Natural killer cell (primary cell): ENCODE measurements at regions not wholly inside any gene's neighbourhood (a gene's known extent, or its start where the extent isn't known, plus 50 kb on each side); places are given as distances from the start of the nearest gene placed in this dataset.

Experiments used
- ATAC-seq, 3 donors: fragments of 150-1000 bp in 2 of 3; fragments of 200-7000 bp in 1 of 3; cut with Tn5 transposase; 1 replicate in 1 of 3; 2 replicates in 2 of 3; pipeline ENCODE4 v1.10.0; 2021; ENCODE audit warnings: mild to moderate bottlenecking in 2 of 3, moderate library complexity in 2 of 3
- DNase-seq, 2 donors: peaks; one replicate each; pipeline versions ENCODE4 v3.0.0 to v3.0.0-alpha.2; 2013 to 2021; ENCODE audit warnings: mixed read lengths in 1 of 2
- H3K27ac ChIP-seq: one replicate; pipeline ENCODE4 v1.5.1; 2013; ENCODE audit warnings: mild to moderate bottlenecking, low read length
- H3K27me3 ChIP-seq: one replicate; pipeline ENCODE4 v1.6.1; 2013; ENCODE audit warnings: low read length; ENCODE audit not compliant: control insufficient read depth, insufficient read depth
- H3K36me3 ChIP-seq: one replicate; pipeline ENCODE4 v1.6.1; 2013; ENCODE audit warnings: low read length; ENCODE audit not compliant: control insufficient read depth, insufficient read depth
- H3K4me1 ChIP-seq: one replicate; pipeline ENCODE4 v1.6.1; 2013; ENCODE audit warnings: low read length; ENCODE audit not compliant: control insufficient read depth, insufficient read depth
- H3K4me3 ChIP-seq: one replicate; pipeline ENCODE4 v1.5.1; 2013; ENCODE audit warnings: low read length
- H3K9me3 ChIP-seq: one replicate; pipeline ENCODE4 v1.6.1; 2013; ENCODE audit warnings: low read length; ENCODE audit not compliant: control insufficient read depth, insufficient read depth
- H3K27ac Mint-ChIP-seq, 2 donors: one replicate each; pipeline ENCODE4 v1.8.0; 2022; ENCODE audit warnings: mild to moderate bottlenecking in 2 of 2, mixed read lengths in 2 of 2, moderate library complexity in 1 of 2
- H3K27me3 Mint-ChIP-seq, 2 donors: one replicate each; pipeline ENCODE4 v1.8.0; 2022; ENCODE audit warnings: low read depth in 2 of 2, mixed read lengths in 2 of 2
- H3K36me3 Mint-ChIP-seq: one replicate; pipeline ENCODE4 v1.8.0; 2022; ENCODE audit warnings: mixed read lengths
- H3K4me1 Mint-ChIP-seq, 2 donors: one replicate each; pipeline ENCODE4 v1.8.0; 2022; ENCODE audit warnings: mixed read lengths in 2 of 2
- H3K4me3 Mint-ChIP-seq: one replicate; pipeline ENCODE4 v1.8.0; 2022; ENCODE audit warnings: mild to moderate bottlenecking, moderate library complexity, mixed read lengths
- H3K9me3 Mint-ChIP-seq, 2 donors: one replicate each; pipeline ENCODE4 v1.8.0; 2022; ENCODE audit warnings: mixed read lengths in 2 of 2
- CTCF ChIP-seq: fragments of 200-600 bp; IDR thresholded peaks from one replicate; pipeline ENCODE4 v1.8.0; 2022; ENCODE audit warnings: antibody characterized with exemption
- WGBS: methylation state at CpG from one replicate; pipeline ENCODE4 v1.1.7; 2013; ENCODE audit warnings: missing lambda C conversion rate; ENCODE audit not compliant: insufficient coverage; 5-methylcytosine and 5-hydroxymethylcytosine counted together
- intact Hi-C: fragments of 100-400 bp; cut with micrococcal nuclease; formaldehyde crosslinking; loops from one replicate; pipeline ENCODE4 v1.14.2; 2022

GRCh38 chr15:97237160-97237559 lies 723.3 kb upstream of the ARRDC4 start:
- no peak for ATAC-seq
- H3K27me3 ChIP-seq: no peaks in the 10 kb centered on the region
- no peaks in the 10 kb centered on the region for H3K9me3 ChIP-seq
- no peaks in the 10 kb centered on the region for H3K36me3 ChIP-seq
- DNase-seq: no peak
- 93% methylated on average over 6 of the region's 6 CpGs for WGBS
- H3K4me1 ChIP-seq: no peaks in the 10 kb centered on the region
- TF ChIP-seq CTCF: no peak
- H3K27me3 Mint-ChIP-seq: peaks cover 0 to 2% of the 10 kb centered on the region in 2 donors
- H3K27ac Mint-ChIP-seq: no peak overlapping the region
- no peak overlapping the region for H3K4me3 ChIP-seq
- intact Hi-C loops: no loop called here
- no peak overlapping the region for H3K4me3 Mint-ChIP-seq
- no peaks in the 10 kb centered on the region for H3K36me3 Mint-ChIP-seq
- no peaks in the 10 kb centered on the region for H3K4me1 Mint-ChIP-seq
- no peaks in the 10 kb centered on the region for H3K9me3 Mint-ChIP-seq
- no peak overlapping the region for H3K27ac ChIP-seq

GRCh38 chr15:97248376-97248775 lies 712.1 kb upstream of the ARRDC4 start:
- no peaks in the 10 kb centered on the region for H3K36me3 Mint-ChIP-seq
- no peak for ATAC-seq
- intact Hi-C loops: no loop called here

GRCh38 chr15:97259943-97260342 lies 700.6 kb upstream of the ARRDC4 start:
- no peak for ATAC-seq
- Histone ChIP-seq H3K27me3 (no peaks in the 10 kb centered on the region), H3K4me3 (no peak overlapping the region), H3K27ac (no peak overlapping the region), H3K9me3 (no peaks in the 10 kb centered on the region), H3K4me1 (no peaks in the 10 kb centered on the region), H3K36me3 (no peaks in the 10 kb centered on the region)
- H3K27me3 Mint-ChIP-seq: no peaks in the 10 kb centered on the region
- WGBS: 91% methylated on average over 3 of the region's 3 CpGs
- no peaks in the 10 kb centered on the region for H3K4me1 Mint-ChIP-seq
- no peak overlapping the region for H3K27ac Mint-ChIP-seq
- no peaks in the 10 kb centered on the region for H3K36me3 Mint-ChIP-seq
- no peak overlapping the region for H3K4me3 Mint-ChIP-seq
- no peak for TF ChIP-seq CTCF
- H3K9me3 Mint-ChIP-seq: peaks cover 3 to 5% of the 10 kb centered on the region in 2 donors
- intact Hi-C loops: no loop called here
- no peak for DNase-seq

More at GRCh38 chr15:97248376-97248775, 712.1 kb upstream of the ARRDC4 start:
- Mint-ChIP-seq H3K27ac (no peak overlapping the region), H3K4me3 (no peak overlapping the region), H3K27me3 (no peaks in the 10 kb centered on the region), H3K4me1 (no peaks in the 10 kb centered on the region), H3K9me3 (peaks cover 2 to 6% of the 10 kb centered on the region in 2 donors)
- H3K9me3 ChIP-seq: no peaks in the 10 kb centered on the region
- no peaks in the 10 kb centered on the region for H3K27me3 ChIP-seq
- no peak for DNase-seq
- H3K4me3 ChIP-seq: no peak overlapping the region
- 82% methylated on average over 1 of the region's 1 CpG for WGBS
- H3K4me1 ChIP-seq: no peaks in the 10 kb centered on the region
- H3K36me3 ChIP-seq: no peaks in the 10 kb centered on the region
- H3K27ac ChIP-seq: no peak overlapping the region
- no peak for TF ChIP-seq CTCF

GRCh38 chr15:97301166-97301565 lies 659.3 kb upstream of the ARRDC4 start:
- Histone ChIP-seq H3K27me3 (no peaks in the 10 kb centered on the region), H3K27ac (no peak overlapping the region), H3K36me3 (no peaks in the 10 kb centered on the region), H3K9me3 (no peaks in the 10 kb centered on the region), H3K4me3 (no peak overlapping the region), H3K4me1 (no peaks in the 10 kb centered on the region)
- peaks cover 8 to 13% of the 10 kb centered on the region in 2 donors for H3K9me3 Mint-ChIP-seq
- DNase-seq: no peak
- intact Hi-C loops: no loop called here
- 91% methylated on average over 3 of the region's 3 CpGs for WGBS
- no peak for TF ChIP-seq CTCF
- ATAC-seq: no peak
- H3K36me3 Mint-ChIP-seq: no peaks in the 10 kb centered on the region
- no peaks in the 10 kb centered on the region for H3K27me3 Mint-ChIP-seq
- H3K4me1 Mint-ChIP-seq: no peaks in the 10 kb centered on the region
- no peak overlapping the region for H3K27ac Mint-ChIP-seq
- H3K4me3 Mint-ChIP-seq: no peak overlapping the region
